HG02885 (cell line): ENCODE measurements at regions not wholly inside any gene's neighbourhood (a gene's known extent, or its start where the extent isn't known, plus 50 kb on each side); places are given as distances from the start of the nearest gene placed in this dataset.
A peak's percentile ranks its signal among the peaks of the same experiment; 100 is the strongest.

Source experiments
- ATAC-seq: cut with Tn5 transposase; IDR thresholded peaks from one replicate; pipeline ENCODE4 v1.9.1; 2021; ENCODE audit warnings: mild to moderate bottlenecking; ENCODE audit not compliant: unreplicated experiment, poor library complexity

- no peak for ATAC-seq
Measured at GRCh38 chr1:208570362-208570761, 326.2 kb upstream of the PLXNA2 start.

- no peak for ATAC-seq
Measured at GRCh38 chr1:208576425-208576824, 332.2 kb upstream of the PLXNA2 start.

- no peak for ATAC-seq
Measured at GRCh38 chr1:208577381-208577905, 333.3 kb upstream of the PLXNA2 start.

GRCh38 chr1:208581209-208581608 lies 337.0 kb upstream of the PLXNA2 start:
- ATAC-seq = no peak

- no peak for ATAC-seq
Measured at GRCh38 chr1:208581667-208582066, 337.5 kb upstream of the PLXNA2 start.

GRCh38 chr1:208584167-208584755 lies 340.1 kb upstream of the PLXNA2 start:
- no peak for ATAC-seq

GRCh38 chr1:208587110-208587509 lies 342.9 kb upstream of the PLXNA2 start:
- peak; percentile 72 for ATAC-seq

GRCh38 chr1:208593306-208594006 lies 349.3 kb upstream of the PLXNA2 start:
- ATAC-seq = no peak

GRCh38 chr1:208595236-208595635 lies 351.1 kb upstream of the PLXNA2 start:
- no peak for ATAC-seq

- ATAC-seq = no peak
Measured at GRCh38 chr1:208595745-208596144, 351.6 kb upstream of the PLXNA2 start.

GRCh38 chr1:208597571-208597970 lies 353.4 kb upstream of the PLXNA2 start:
- ATAC-seq = no peak

GRCh38 chr1:208598021-208598420 lies 353.8 kb upstream of the PLXNA2 start:
- ATAC-seq = no peak

GRCh38 chr1:208599063-208599462 lies 354.9 kb upstream of the PLXNA2 start:
- ATAC-seq = no peak

- ATAC-seq = no peak
Measured at GRCh38 chr1:208600456-208601190, 356.4 kb upstream of the PLXNA2 start.

- no peak for ATAC-seq
Measured at GRCh38 chr1:208601561-208601960, 357.4 kb upstream of the PLXNA2 start.

- no peak for ATAC-seq
Measured at GRCh38 chr1:208603721-208604120, 359.5 kb upstream of the PLXNA2 start.

- ATAC-seq = peak; percentile 92
Measured at GRCh38 chr1:208604295-208604694, 360.1 kb upstream of the PLXNA2 start.

- no peak for ATAC-seq
Measured at GRCh38 chr1:208606959-208607358, 362.8 kb upstream of the PLXNA2 start.

- no peak for ATAC-seq
Measured at GRCh38 chr1:208607616-208608015, 363.4 kb upstream of the PLXNA2 start.

- no peak for ATAC-seq
Measured at GRCh38 chr1:208614610-208615009, 370.4 kb upstream of the PLXNA2 start.

- no peak for ATAC-seq
Measured at GRCh38 chr1:208615371-208615770, 371.2 kb upstream of the PLXNA2 start.
